22Rv1 (cell line): ENCODE measurements at regions not wholly inside any gene's neighbourhood (a gene's known extent, or its start where the extent isn't known, plus 50 kb on each side); places are given as distances from the start of the nearest gene placed in this dataset.

Source experiments
- CTCF ChIP-seq: fragments of 450-650 bp; IDR thresholded peaks from 2 replicates; pipeline ENCODE4 v1.5.1; 2017; ENCODE audit warnings: mild to moderate bottlenecking
- ZFX ChIP-seq: fragments of 450-650 bp; IDR thresholded peaks from 2 replicates; pipeline ENCODE4 v1.6.1; 2017; ENCODE audit warnings: antibody characterized with exemption, borderline replicate concordance

GRCh38 chr2:118596620-118597019 lies 250.8 kb downstream of the EN1 start:
- TF ChIP-seq CTCF (no peak), ZFX (no peak)
